ENCODE measurements at regions not wholly inside any gene's neighbourhood (a gene's known extent, or its start where the extent isn't known, plus 50 kb on each side); places are given as distances from the start of the nearest gene placed in this dataset.

DNA sequence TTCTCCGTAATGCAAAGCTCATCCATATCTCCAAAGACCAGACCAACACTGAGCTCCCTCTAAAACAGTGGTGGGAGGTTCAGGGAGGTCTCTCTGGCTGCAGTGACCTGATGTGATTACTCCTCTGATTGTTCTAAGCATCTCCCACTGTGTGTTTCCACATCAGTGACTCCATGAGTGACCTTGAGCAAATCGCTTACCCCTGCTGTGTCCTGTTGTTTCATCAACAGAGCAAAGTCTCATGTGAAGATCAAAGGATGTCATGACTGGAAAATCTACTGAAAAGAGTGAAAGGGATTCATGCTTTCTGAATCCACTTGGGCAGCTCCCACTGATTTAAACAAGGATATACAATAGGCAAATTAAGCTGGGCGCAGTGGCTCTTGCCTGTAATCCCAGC lies 352.9 kb downstream of the TMEM114 start:
- Mint-ChIP-seq H3K9me3 (peaks cover 24% of the 10 kb centered on the region), H3K4me3 (ENCODE audit: low read depth) (no peak overlapping the region)
- intact Hi-C loops (cut with micrococcal nuclease): no loop called here

GRCh38 chr16:8236816-8237215 lies 353.5 kb downstream of the TMEM114 start:
- H3K4me3 Mint-ChIP-seq (ENCODE audit: low read depth): no peak overlapping the region
- no peaks in the 10 kb centered on the region for H3K4me1 Mint-ChIP-seq (ENCODE audit: low read depth)
- DNase-seq (ENCODE audit: low spot score): no peak
- H3K9me3 Mint-ChIP-seq: peaks cover 25% of the 10 kb centered on the region
- H3K27ac Mint-ChIP-seq: no peak overlapping the region
- intact Hi-C loops (cut with micrococcal nuclease): no loop called here
- no peaks in the 10 kb centered on the region for H3K36me3 Mint-ChIP-seq (ENCODE audit: low read depth)
- H3K27me3 Mint-ChIP-seq (ENCODE audit: low read depth): no peaks in the 10 kb centered on the region

More for the DNA sequence above, 352.9 kb downstream of the TMEM114 start:
- DNase-seq (ENCODE audit: low spot score): no peak
- no peaks in the 10 kb centered on the region for H3K36me3 Mint-ChIP-seq (ENCODE audit: low read depth)
- H3K4me1 Mint-ChIP-seq (ENCODE audit: low read depth): no peaks in the 10 kb centered on the region
- H3K27me3 Mint-ChIP-seq (ENCODE audit: low read depth): no peaks in the 10 kb centered on the region
- no peak overlapping the region for H3K27ac Mint-ChIP-seq

GRCh38 chr16:8230497-8230896 lies 359.8 kb downstream of the TMEM114 start:
- H3K9me3 Mint-ChIP-seq: peaks cover 40% of the 10 kb centered on the region
- no peaks in the 10 kb centered on the region for H3K36me3 Mint-ChIP-seq (ENCODE audit: low read depth)
- H3K4me3 Mint-ChIP-seq (ENCODE audit: low read depth): no peak overlapping the region
- H3K27ac Mint-ChIP-seq: no peak overlapping the region
- H3K27me3 Mint-ChIP-seq (ENCODE audit: low read depth): no peaks in the 10 kb centered on the region
- no peaks in the 10 kb centered on the region for H3K4me1 Mint-ChIP-seq (ENCODE audit: low read depth)
- DNase-seq (ENCODE audit: low spot score): no peak
- intact Hi-C loops (cut with micrococcal nuclease): no loop called here

DNA sequence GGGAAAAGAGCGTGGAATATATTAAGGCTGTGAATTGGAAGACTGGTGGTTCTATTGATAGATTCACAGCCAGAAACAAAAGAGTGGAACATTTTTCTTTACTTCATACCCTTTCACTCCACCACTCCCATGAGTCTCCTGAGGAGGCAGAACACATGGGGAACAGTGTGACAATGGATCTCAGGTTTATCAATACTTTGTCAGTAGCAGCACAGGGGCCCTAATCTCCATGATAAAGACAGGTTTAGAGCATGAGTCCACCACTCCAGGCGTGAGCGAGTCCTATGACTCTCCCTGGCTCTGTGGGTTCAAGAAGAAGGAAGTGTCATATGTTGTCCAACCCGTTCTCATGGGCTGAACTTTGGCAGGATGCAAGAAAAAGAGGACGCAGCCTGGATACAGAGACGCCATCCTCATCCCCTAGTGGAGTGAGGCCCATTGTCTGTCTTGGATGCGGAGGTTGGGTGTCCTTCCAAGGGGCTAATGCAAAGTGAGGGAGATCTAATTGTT lies 361.2 kb downstream of the TMEM114 start:
- intact Hi-C loops (cut with micrococcal nuclease): no loop called here
- H3K36me3 Mint-ChIP-seq (ENCODE audit: low read depth): no peaks in the 10 kb centered on the region
- H3K27ac Mint-ChIP-seq: no peak overlapping the region
- DNase-seq (ENCODE audit: low spot score): no peak
- H3K27me3 Mint-ChIP-seq (ENCODE audit: low read depth): no peaks in the 10 kb centered on the region
- no peak overlapping the region for H3K4me3 Mint-ChIP-seq (ENCODE audit: low read depth)
- H3K4me1 Mint-ChIP-seq (ENCODE audit: low read depth): no peaks in the 10 kb centered on the region
- peaks cover 40% of the 10 kb centered on the region for H3K9me3 Mint-ChIP-seq

DNA sequence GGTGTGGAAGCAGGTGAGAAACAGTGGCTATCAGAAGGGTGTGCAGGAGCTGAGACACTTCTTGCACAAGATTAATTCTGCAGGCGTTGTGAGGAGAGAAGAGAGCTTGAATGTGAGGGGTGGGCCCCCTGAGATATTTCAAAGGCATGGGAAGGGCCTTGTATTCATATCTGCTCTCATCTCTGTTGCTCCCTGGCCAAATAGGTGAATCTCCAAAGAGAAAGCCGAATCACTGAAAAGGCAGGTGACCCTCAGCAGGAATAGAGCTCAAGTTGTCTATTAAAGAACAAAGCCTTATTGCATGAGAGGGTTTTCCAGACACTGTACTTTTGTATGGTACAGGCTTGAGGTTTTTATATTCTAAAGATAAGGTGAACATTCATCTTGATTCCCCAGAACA lies 373.1 kb downstream of the TMEM114 start:
- H3K4me1 Mint-ChIP-seq (ENCODE audit: low read depth): no peaks in the 10 kb centered on the region
- peaks cover 59% of the 10 kb centered on the region for H3K9me3 Mint-ChIP-seq
- no peaks in the 10 kb centered on the region for H3K36me3 Mint-ChIP-seq (ENCODE audit: low read depth)
- H3K4me3 Mint-ChIP-seq (ENCODE audit: low read depth): no peak overlapping the region
- H3K27me3 Mint-ChIP-seq (ENCODE audit: low read depth): no peaks in the 10 kb centered on the region
- no peak overlapping the region for H3K27ac Mint-ChIP-seq
- no peak for DNase-seq (ENCODE audit: low spot score)
- intact Hi-C loops (cut with micrococcal nuclease): no loop called here

GRCh38 chr16:8204769-8205168 lies 385.5 kb downstream of the TMEM114 start:
- DNase-seq (ENCODE audit: low spot score): no peak
- no peak overlapping the region for H3K27ac Mint-ChIP-seq
- H3K27me3 Mint-ChIP-seq (ENCODE audit: low read depth): no peaks in the 10 kb centered on the region
- H3K4me3 Mint-ChIP-seq (ENCODE audit: low read depth): no peak overlapping the region
- H3K4me1 Mint-ChIP-seq (ENCODE audit: low read depth): no peaks in the 10 kb centered on the region
- no peaks in the 10 kb centered on the region for H3K36me3 Mint-ChIP-seq (ENCODE audit: low read depth)
- peaks cover 16% of the 10 kb centered on the region for H3K9me3 Mint-ChIP-seq
- intact Hi-C loops (cut with micrococcal nuclease): no loop called here

DNA sequence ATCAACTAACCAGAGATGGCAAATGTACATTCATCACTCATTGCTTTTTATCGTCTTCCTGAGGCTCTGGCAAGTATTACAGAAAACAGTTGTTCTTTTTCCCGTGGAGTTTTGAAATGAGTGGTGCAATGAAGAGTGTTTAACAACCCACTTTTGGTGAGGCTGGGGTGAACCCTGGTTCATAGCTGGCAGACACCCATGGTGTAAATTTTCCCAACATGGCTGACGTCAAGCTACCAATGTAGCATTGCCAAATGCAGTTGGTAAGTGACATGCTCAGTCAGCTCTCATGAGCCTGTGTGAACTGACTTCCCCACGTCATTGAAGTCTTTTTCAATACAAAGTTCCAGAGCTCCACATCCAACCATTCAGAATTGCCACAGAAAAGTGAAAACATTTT lies 386.2 kb downstream of the TMEM114 start:
- Mint-ChIP-seq H3K36me3 (ENCODE audit: low read depth) (no peaks in the 10 kb centered on the region), H3K4me3 (ENCODE audit: low read depth) (no peak overlapping the region), H3K4me1 (ENCODE audit: low read depth) (no peaks in the 10 kb centered on the region), H3K27ac (no peak overlapping the region), H3K27me3 (ENCODE audit: low read depth) (no peaks in the 10 kb centered on the region), H3K9me3 (peaks cover 16% of the 10 kb centered on the region)
- no peak for DNase-seq (ENCODE audit: low spot score)
- intact Hi-C loops (cut with micrococcal nuclease): no loop called here

- DNase-seq (ENCODE audit: low spot score): no peak
- Mint-ChIP-seq H3K27ac (no peak overlapping the region), H3K27me3 (ENCODE audit: low read depth) (no peaks in the 10 kb centered on the region), H3K4me3 (ENCODE audit: low read depth) (no peak overlapping the region), H3K36me3 (ENCODE audit: low read depth) (no peaks in the 10 kb centered on the region), H3K9me3 (peaks cover 13% of the 10 kb centered on the region), H3K4me1 (ENCODE audit: low read depth) (no peaks in the 10 kb centered on the region)
- intact Hi-C loops (cut with micrococcal nuclease): no loop called here
These were observed 387.2 kb downstream of the TMEM114 start for GRCh38 chr16:8203101-8203500.

GRCh38 chr16:8200839-8201238 lies 389.5 kb downstream of the TMEM114 start:
- H3K27me3 Mint-ChIP-seq (ENCODE audit: low read depth): no peaks in the 10 kb centered on the region
- no peak overlapping the region for H3K27ac Mint-ChIP-seq
- peaks cover 18% of the 10 kb centered on the region for H3K9me3 Mint-ChIP-seq
- H3K36me3 Mint-ChIP-seq (ENCODE audit: low read depth): no peaks in the 10 kb centered on the region
- no peak for DNase-seq (ENCODE audit: low spot score)
- H3K4me3 Mint-ChIP-seq (ENCODE audit: low read depth): no peak overlapping the region
- intact Hi-C loops (cut with micrococcal nuclease): no loop called here
- H3K4me1 Mint-ChIP-seq (ENCODE audit: low read depth): no peaks in the 10 kb centered on the region

GRCh38 chr16:8199390-8199789 lies 390.9 kb downstream of the TMEM114 start:
- Mint-ChIP-seq H3K36me3 (ENCODE audit: low read depth) (no peaks in the 10 kb centered on the region), H3K4me3 (ENCODE audit: low read depth) (no peak overlapping the region)
- intact Hi-C loops (cut with micrococcal nuclease): no loop called here

GRCh38 chr16:8194794-8195193 lies 395.5 kb downstream of the TMEM114 start:
- Mint-ChIP-seq H3K9me3 (peaks cover 38% of the 10 kb centered on the region), H3K4me3 (ENCODE audit: low read depth) (no peak overlapping the region), H3K27ac (no peak overlapping the region), H3K27me3 (ENCODE audit: low read depth) (no peaks in the 10 kb centered on the region), H3K4me1 (ENCODE audit: low read depth) (no peaks in the 10 kb centered on the region), H3K36me3 (ENCODE audit: low read depth) (no peaks in the 10 kb centered on the region)
- intact Hi-C loops (cut with micrococcal nuclease): no loop called here
- no peak for DNase-seq (ENCODE audit: low spot score)

More at GRCh38 chr16:8199390-8199789, 390.9 kb downstream of the TMEM114 start:
- Mint-ChIP-seq H3K4me1 (ENCODE audit: low read depth) (no peaks in the 10 kb centered on the region), H3K27me3 (ENCODE audit: low read depth) (no peaks in the 10 kb centered on the region), H3K9me3 (peaks cover 20% of the 10 kb centered on the region), H3K27ac (no peak overlapping the region)
- no peak for DNase-seq (ENCODE audit: low spot score)

DNA sequence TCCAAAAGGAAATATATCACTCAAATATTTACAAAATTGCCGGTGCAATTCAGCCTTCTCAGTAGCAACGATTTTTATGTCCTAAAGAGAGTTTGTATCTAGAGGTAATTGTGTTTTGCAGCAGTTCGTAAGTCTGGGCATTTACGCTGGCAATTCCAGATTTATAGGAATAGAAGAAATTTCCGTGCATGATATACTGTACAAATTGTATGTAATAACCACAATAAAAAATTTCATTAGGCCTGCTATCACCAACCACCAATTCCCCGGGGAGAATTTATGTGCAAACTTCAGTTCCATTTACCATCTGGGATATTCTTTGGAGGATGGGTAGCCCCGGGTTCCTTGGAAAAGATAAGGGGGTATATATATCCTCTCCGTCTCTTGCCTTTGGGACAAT lies 401.5 kb downstream of the TMEM114 start:
- H3K27me3 Mint-ChIP-seq (ENCODE audit: low read depth): no peaks in the 10 kb centered on the region

GRCh38 chr16:8187782-8188372 lies 402.4 kb downstream of the TMEM114 start:
- Mint-ChIP-seq H3K4me3 (ENCODE audit: low read depth) (no peak overlapping the region), H3K27ac (no peak overlapping the region), H3K36me3 (ENCODE audit: low read depth) (no peaks in the 10 kb centered on the region), H3K9me3 (peaks cover 45% of the 10 kb centered on the region), H3K4me1 (ENCODE audit: low read depth) (no peaks in the 10 kb centered on the region), H3K27me3 (ENCODE audit: low read depth) (no peaks in the 10 kb centered on the region)
- intact Hi-C loops (cut with micrococcal nuclease): no loop called here
- DNase-seq (ENCODE audit: low spot score): no peak

More for the DNA sequence above, 401.5 kb downstream of the TMEM114 start:
- Mint-ChIP-seq H3K9me3 (peaks cover 49% of the 10 kb centered on the region), H3K27ac (no peak overlapping the region), H3K4me1 (ENCODE audit: low read depth) (no peaks in the 10 kb centered on the region), H3K4me3 (ENCODE audit: low read depth) (no peak overlapping the region), H3K36me3 (ENCODE audit: low read depth) (no peaks in the 10 kb centered on the region)
- no peak for DNase-seq (ENCODE audit: low spot score)
- intact Hi-C loops (cut with micrococcal nuclease): no loop called here

GRCh38 chr16:8184854-8185253 lies 405.5 kb downstream of the TMEM114 start:
- Mint-ChIP-seq H3K4me3 (ENCODE audit: low read depth) (no peak overlapping the region), H3K9me3 (peaks cover 27% of the 10 kb centered on the region), H3K27ac (no peak overlapping the region), H3K4me1 (ENCODE audit: low read depth) (no peaks in the 10 kb centered on the region), H3K27me3 (ENCODE audit: low read depth) (no peaks in the 10 kb centered on the region), H3K36me3 (ENCODE audit: low read depth) (no peaks in the 10 kb centered on the region)
- DNase-seq (ENCODE audit: low spot score): no peak
- intact Hi-C loops (cut with micrococcal nuclease): no loop called here

Measured in activated T-helper 2 cell treated with anti-CD3 and anti-CD28 coated beads, Interferon-gamma antibody, Interleukin-2, Interleukin-4, amounts not matched to agents 10 μg/mL and 5 μg/mL and 100 μg/mL, durations not matched to agents 14 hours and 24 hours and 36 hours (primary cell).